K562 (cell line): ENCODE measurements at regions not wholly inside any gene's neighbourhood (a gene's known extent, or its start where the extent isn't known, plus 50 kb on each side); places are given as distances from the start of the nearest gene placed in this dataset.

Experiments used
- MAFG ChIP-seq: fragments of 450-650 bp; conservative IDR thresholded peaks from 2 replicates; pipeline ENCODE4 v1.6.1; 2016; ENCODE audit warnings: missing genetic modification characterization, missing compliant biosample characterization
- PPARD ChIP-seq: fragments of 250-450 bp; sonication (Bioruptor Pico); IDR thresholded peaks from 2 replicates; pipeline ENCODE4 v1.8.0; 2022; ENCODE audit warnings: inconsistent platforms, mild to moderate bottlenecking, moderate library complexity
- TEAD1 ChIP-seq, 2 experiments: fragments of 450-650 bp in 1 of 2; sonication (generic) in 1 of 2; formaldehyde crosslinking; IDR thresholded peaks; 2 replicates each; pipeline versions ENCODE4 v1.4.0 to v1.8.0; 2020 to 2022; ENCODE audit warnings: mild to moderate bottlenecking in 2 of 2, missing genetic modification reagents in 1 of 2
- ZKSCAN8 ChIP-seq: fragments of 200-800 bp; sonication (Bioruptor generic); IDR thresholded peaks from 2 replicates; pipeline ENCODE4 v1.6.1; 2016; ENCODE audit warnings: missing genetic modification characterization, missing compliant biosample characterization
- ZNF318 ChIP-seq, 2 experiments: fragments of 450-650 bp; IDR thresholded peaks; 2 replicates each; pipeline ENCODE4 v1.6.1; 2016; ENCODE audit warnings: mild to moderate bottlenecking in 2 of 2, borderline replicate concordance in 1 of 2, low read depth in 1 of 2, moderate library complexity in 1 of 2

- TF ChIP-seq ZNF318 (IDR thresholded peaks at IDR 0.05; ENCODE audit: borderline replicate concordance in 1 of 2, low read depth in 1 of 2) (no peak), PPARD (CRISPR knock-in tag) (no peak), TEAD1 (CRISPR knock-in tag; IDR thresholded peaks at IDR 0.05) (no peak), ZKSCAN8 (CRISPR knock-in tag) (no peak), MAFG (no peak)
Measured at GRCh38 chr14:51516706-51517395, 134.9 kb upstream of the FRMD6 start (continued).
